Ishikawa (cell line): ENCODE measurements at regions not wholly inside any gene's neighbourhood (a gene's known extent, or its start where the extent isn't known, plus 50 kb on each side); places are given as distances from the start of the nearest gene placed in this dataset.

Source experiments
- CEBPB ChIP-seq: IDR thresholded peaks from 2 replicates; pipeline ENCODE4 v1.6.1; 2012
- CREB1 ChIP-seq: IDR thresholded peaks from 2 replicates; pipeline ENCODE4 v1.6.1; 2012; ENCODE audit warnings: low read depth
- EGR1 ChIP-seq: IDR thresholded peaks from 2 replicates; pipeline ENCODE4 v1.6.1; 2012
- EP300 ChIP-seq: IDR thresholded peaks from 2 replicates; pipeline ENCODE4 v1.6.1; 2012; ENCODE audit warnings: borderline replicate concordance
- NFIC ChIP-seq: IDR thresholded peaks from 2 replicates; pipeline ENCODE4 v1.6.1; 2012
- RAD21 ChIP-seq: IDR thresholded peaks from 2 replicates; pipeline ENCODE4 v1.6.1; 2012; ENCODE audit warnings: low read depth
- REST ChIP-seq: IDR thresholded peaks from 2 replicates; pipeline ENCODE4 v1.6.1; 2012; ENCODE audit warnings: low read depth, mild to moderate bottlenecking
- TAF1 ChIP-seq: IDR thresholded peaks from 2 replicates; pipeline ENCODE4 v1.6.1; 2012; ENCODE audit warnings: low read depth, mild to moderate bottlenecking
- TCF12 ChIP-seq: IDR thresholded peaks from 2 replicates; pipeline ENCODE4 v1.6.1; 2012; ENCODE audit warnings: low read depth
- TEAD4 ChIP-seq: IDR thresholded peaks from 2 replicates; pipeline ENCODE4 v1.6.1; 2012
- YY1 ChIP-seq: IDR thresholded peaks from 2 replicates; pipeline ENCODE4 v1.6.1; 2012; ENCODE audit warnings: low read depth
- ZBTB7A ChIP-seq: IDR thresholded peaks from 2 replicates; pipeline ENCODE4 v1.6.1; 2012; ENCODE audit warnings: low read depth
- TF ChIP-seq, protein P1 (sequence below): IDR thresholded peaks from 2 replicates; pipeline ENCODE4 v1.6.1; 2012
- TF ChIP-seq, protein P2 (sequence below): IDR thresholded peaks from 2 replicates; pipeline ENCODE4 v1.6.1; 2012

GRCh38 chr19:20307127-20307526 is 140.1 kb downstream of the ZNF486 start:
- TF ChIP-seq TAF1 (no peak), TEAD4 (no peak), CEBPB (no peak), EP300 (no peak), YY1 (no peak), EGR1 (no peak), RAD21 (no peak), REST (no peak), CREB1 (no peak), TCF12 (no peak), NFIC (no peak), ZBTB7A (no peak)
- TF ChIP-seq, protein P1, sequence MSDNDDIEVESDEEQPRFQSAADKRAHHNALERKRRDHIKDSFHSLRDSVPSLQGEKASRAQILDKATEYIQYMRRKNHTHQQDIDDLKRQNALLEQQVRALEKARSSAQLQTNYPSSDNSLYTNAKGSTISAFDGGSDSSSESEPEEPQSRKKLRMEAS, result no peak
- TF ChIP-seq, protein P2, sequence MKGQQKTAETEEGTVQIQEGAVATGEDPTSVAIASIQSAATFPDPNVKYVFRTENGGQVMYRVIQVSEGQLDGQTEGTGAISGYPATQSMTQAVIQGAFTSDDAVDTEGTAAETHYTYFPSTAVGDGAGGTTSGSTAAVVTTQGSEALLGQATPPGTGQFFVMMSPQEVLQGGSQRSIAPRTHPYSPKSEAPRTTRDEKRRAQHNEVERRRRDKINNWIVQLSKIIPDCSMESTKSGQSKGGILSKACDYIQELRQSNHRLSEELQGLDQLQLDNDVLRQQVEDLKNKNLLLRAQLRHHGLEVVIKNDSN, result no peak
